ENCODE measurements at regions not wholly inside any gene's neighbourhood (a gene's known extent, or its start where the extent isn't known, plus 50 kb on each side); places are given as distances from the start of the nearest gene placed in this dataset.

GRCh38 chr14:22276913-22277816, 311.9 kb downstream of the DAD1 start:
- H3K4me3 ChIP-seq = no peak overlapping the region
- ATAC-seq (ENCODE audit: low FRiP score in 2 of 2) = no peak
- no peak overlapping the region for H3K27ac ChIP-seq
- no peaks in the 10 kb centered on the region for H3K27me3 ChIP-seq
- WGBS, 2 donors = 45 to 56% methylated on average over 4 of the region's 4 CpGs
- peaks cover 0 to 9% (median 0%) of the 10 kb centered on the region in 4 donors for H3K4me1 ChIP-seq
- no peaks in the 10 kb centered on the region for H3K36me3 ChIP-seq
- no peak for DNase-seq
- TF ChIP-seq, protein P1, sequence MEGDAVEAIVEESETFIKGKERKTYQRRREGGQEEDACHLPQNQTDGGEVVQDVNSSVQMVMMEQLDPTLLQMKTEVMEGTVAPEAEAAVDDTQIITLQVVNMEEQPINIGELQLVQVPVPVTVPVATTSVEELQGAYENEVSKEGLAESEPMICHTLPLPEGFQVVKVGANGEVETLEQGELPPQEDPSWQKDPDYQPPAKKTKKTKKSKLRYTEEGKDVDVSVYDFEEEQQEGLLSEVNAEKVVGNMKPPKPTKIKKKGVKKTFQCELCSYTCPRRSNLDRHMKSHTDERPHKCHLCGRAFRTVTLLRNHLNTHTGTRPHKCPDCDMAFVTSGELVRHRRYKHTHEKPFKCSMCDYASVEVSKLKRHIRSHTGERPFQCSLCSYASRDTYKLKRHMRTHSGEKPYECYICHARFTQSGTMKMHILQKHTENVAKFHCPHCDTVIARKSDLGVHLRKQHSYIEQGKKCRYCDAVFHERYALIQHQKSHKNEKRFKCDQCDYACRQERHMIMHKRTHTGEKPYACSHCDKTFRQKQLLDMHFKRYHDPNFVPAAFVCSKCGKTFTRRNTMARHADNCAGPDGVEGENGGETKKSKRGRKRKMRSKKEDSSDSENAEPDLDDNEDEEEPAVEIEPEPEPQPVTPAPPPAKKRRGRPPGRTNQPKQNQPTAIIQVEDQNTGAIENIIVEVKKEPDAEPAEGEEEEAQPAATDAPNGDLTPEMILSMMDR (IDR thresholded peaks at IDR 0.05) = peak; percentile 12 to 64 (median 40)
- TF ChIP-seq POLR2A (IDR thresholded peaks at IDR 0.05) = no peak
- TF ChIP-seq EP300 (IDR thresholded peaks at IDR 0.05) = no peak
- no peaks in the 10 kb centered on the region for H3K9me3 ChIP-seq

DNA sequence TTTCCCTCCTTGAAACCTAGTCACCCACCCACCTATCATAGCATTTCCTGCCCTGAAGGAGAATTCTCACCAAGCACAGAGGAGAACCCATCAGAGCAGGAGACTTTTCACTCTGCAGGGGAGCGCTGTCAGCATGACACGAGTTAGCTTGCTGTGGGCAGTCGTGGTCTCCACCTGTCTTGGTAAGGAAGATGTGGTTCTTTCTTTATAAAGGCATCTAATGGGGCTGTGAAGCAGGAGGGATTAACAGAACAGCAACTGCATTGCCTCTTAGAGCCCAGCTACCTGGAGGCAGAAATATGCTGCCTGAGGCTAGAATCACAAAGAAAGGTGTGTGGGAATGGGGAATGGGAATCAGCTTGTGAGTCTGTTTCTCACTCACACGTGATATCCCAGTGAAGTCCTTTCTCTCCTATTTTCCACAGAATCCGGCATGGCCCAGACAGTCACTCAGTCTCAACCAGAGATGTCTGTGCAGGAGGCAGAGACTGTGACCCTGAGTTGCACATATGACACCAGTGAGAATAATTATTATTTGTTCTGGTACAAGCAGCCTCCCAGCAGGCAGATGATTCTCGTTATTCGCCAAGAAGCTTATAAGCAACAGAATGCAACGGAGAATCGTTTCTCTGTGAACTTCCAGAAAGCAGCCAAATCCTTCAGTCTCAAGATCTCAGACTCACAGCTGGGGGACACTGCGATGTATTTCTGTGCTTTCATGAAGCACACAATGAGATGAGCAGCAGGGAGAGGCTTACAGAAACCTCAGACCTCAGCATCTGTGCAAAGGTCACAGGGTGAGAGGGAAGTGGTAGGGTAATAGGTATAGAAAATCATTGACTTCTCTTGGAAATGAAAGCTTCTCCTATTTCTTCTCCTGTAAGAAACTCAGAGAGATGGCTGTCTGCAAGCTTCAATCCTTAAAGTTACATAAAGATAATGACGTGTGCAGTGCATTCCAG, 316.9 kb downstream of the DAD1 start:
- no peaks in the 10 kb centered on the region for H3K36me3 ChIP-seq
- H3K4me1 ChIP-seq = no peaks in the 10 kb centered on the region
- TF ChIP-seq, protein P1 (IDR thresholded peaks at IDR 0.05) = no peak
- no peak for TF ChIP-seq POLR2A (IDR thresholded peaks at IDR 0.05)
- no peak for TF ChIP-seq POLR2AphosphoS5 (IDR thresholded peaks at IDR 0.05)
- TF ChIP-seq EP300 (IDR thresholded peaks at IDR 0.05) = no peak
- 71 to 76% methylated on average over 11 of the region's 11 CpGs for WGBS, 2 donors
- no peaks in the 10 kb centered on the region for H3K27me3 ChIP-seq
- no peak for ATAC-seq (ENCODE audit: low FRiP score in 2 of 2)
- H3K4me3 ChIP-seq = no peak overlapping the region
- H3K9me3 ChIP-seq = no peaks in the 10 kb centered on the region
- no peak overlapping the region for H3K27ac ChIP-seq
- no peak for DNase-seq

GRCh38 chr14:22268875-22269274, 320.1 kb downstream of the DAD1 start:
- ATAC-seq (ENCODE audit: low FRiP score in 2 of 2) (no peak), DNase-seq (no peak)
- Histone ChIP-seq H3K27me3 (no peaks in the 10 kb centered on the region), H3K36me3 (no peaks in the 10 kb centered on the region), H3K27ac (no peak overlapping the region), H3K4me1 (peaks cover 0 to 7% (median 0%) of the 10 kb centered on the region in 4 donors), H3K9me3 (no peaks in the 10 kb centered on the region), H3K4me3 (no peak overlapping the region)
- WGBS, 2 donors = 35 to 38% methylated on average over 2 of the region's 2 CpGs
- no peak for TF ChIP-seq POLR2A (IDR thresholded peaks at IDR 0.05)
- TF ChIP-seq, protein P1 (IDR thresholded peaks at IDR 0.05) = no peak
- no peak for TF ChIP-seq POLR2AphosphoS5 (IDR thresholded peaks at IDR 0.05)
- no peak for TF ChIP-seq EP300 (IDR thresholded peaks at IDR 0.05)

- no peak overlapping the region for H3K27ac ChIP-seq
- H3K9me3 ChIP-seq = no peaks in the 10 kb centered on the region
- no peak overlapping the region for H3K4me3 ChIP-seq
- ATAC-seq (ENCODE audit: low FRiP score in 2 of 2) = no peak
- H3K27me3 ChIP-seq = no peaks in the 10 kb centered on the region
- H3K36me3 ChIP-seq = no peaks in the 10 kb centered on the region
- TF ChIP-seq, protein P1 (IDR thresholded peaks at IDR 0.05) = no peak
- no peak for TF ChIP-seq POLR2A (IDR thresholded peaks at IDR 0.05)
- 61 to 73% methylated on average over 3 of the region's 3 CpGs for WGBS, 2 donors
- peaks cover 0 to 7% (median 0%) of the 10 kb centered on the region in 4 donors for H3K4me1 ChIP-seq
- no peak for DNase-seq
Measured at GRCh38 chr14:22266683-22267082, 322.3 kb downstream of the DAD1 start.

Measured in upper lobe of left lung (tissue), 6 donors.